Amniotic stem cell (primary cell): ENCODE measurements at regions not wholly inside any gene's neighbourhood (a gene's known extent, or its start where the extent isn't known, plus 50 kb on each side); places are given as distances from the start of the nearest gene placed in this dataset.
"Not testable (repeated sequence)": the region's sequence is repeated elsewhere in the genome, so short reads cannot be mapped to it uniquely, and the experiment has no call there.

ENCODE experiments used
- DNase-seq: peaks from one replicate; lab custom pipeline; 2025; lab: John Stamatoyannopoulos, UW

DNA sequence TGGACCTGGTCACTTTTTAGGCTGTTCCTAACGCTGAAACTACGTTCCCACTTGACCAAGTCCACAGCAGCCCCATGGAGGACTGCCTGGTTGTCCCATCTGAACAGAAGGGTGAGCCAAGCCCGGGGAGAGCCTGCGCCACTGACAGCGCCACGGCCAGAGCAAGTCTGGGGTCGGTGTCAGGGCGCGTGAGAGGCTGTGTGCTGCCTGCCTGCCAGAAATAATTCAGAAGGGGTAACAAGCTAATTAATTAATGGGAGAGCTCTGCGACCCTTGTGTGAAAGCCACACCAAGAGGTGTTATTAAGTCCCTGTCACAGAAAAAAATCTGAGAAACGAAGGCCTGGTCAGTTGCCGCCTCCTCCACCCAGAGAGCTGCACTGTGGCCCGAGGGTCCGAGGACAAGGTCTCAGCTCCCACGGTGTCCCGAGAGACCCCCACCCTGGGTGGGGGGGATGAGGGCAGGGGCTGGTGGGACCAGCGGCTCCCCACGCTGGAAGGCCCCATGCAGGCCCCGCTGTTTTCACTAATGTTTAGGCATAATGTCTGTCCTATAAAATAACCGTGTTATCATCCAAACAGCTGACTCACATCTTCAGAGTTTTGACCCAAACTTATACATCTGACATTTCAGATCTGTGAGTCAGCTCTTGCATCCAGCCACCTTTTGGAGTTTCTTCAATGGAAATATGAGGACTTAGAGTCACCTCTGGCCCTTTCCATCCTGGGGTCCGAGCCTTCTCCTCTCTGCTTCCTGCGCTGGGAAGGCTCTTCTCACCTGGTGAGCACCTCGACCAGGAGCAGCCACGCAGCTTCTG is 58.5 kb downstream of the DLL1 start:
- no peak for DNase-seq

DNA sequence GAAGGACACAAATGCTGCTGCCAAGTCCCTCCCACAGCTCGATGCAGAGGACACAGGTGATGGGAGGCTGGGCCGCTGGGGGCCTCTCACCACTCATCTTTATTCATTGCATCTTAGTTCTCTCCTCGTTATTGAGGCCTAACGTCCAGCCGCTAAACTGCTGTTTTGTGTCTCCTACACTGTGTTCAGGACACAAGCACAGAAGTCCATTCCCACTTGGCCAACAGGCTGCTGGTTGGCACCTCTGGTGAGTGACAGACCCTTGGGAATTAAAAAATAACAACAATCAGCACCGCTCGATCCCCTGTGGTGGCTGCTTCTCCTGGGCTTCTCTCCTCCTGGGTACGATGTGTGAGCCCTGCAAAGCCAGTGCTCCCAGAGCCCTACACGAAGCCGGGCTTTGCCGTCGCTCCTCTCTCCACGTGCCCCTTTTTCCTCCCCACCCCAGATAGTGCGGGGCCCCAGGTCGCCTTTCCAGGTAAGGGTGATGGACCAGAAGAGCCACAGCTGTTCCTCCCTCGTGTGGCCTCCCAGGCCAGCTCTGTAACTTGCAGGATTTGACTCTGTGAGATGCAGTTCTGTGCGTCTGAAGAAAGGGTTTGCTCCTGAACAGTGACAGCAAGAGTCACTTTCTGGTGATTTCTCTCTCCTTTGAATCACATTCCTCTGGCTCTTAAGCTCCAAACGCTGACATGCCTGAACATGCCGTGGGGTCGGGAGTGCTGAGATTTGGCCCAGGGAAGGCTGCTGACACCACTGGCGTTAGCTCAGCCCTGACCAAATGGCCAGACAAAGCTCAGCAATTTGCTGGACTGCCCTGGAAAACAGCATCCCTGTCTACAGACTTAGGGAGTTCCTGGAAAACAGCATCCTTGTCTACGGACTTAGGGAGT is 59.3 kb downstream of the DLL1 start:
- no peak for DNase-seq

DNA sequence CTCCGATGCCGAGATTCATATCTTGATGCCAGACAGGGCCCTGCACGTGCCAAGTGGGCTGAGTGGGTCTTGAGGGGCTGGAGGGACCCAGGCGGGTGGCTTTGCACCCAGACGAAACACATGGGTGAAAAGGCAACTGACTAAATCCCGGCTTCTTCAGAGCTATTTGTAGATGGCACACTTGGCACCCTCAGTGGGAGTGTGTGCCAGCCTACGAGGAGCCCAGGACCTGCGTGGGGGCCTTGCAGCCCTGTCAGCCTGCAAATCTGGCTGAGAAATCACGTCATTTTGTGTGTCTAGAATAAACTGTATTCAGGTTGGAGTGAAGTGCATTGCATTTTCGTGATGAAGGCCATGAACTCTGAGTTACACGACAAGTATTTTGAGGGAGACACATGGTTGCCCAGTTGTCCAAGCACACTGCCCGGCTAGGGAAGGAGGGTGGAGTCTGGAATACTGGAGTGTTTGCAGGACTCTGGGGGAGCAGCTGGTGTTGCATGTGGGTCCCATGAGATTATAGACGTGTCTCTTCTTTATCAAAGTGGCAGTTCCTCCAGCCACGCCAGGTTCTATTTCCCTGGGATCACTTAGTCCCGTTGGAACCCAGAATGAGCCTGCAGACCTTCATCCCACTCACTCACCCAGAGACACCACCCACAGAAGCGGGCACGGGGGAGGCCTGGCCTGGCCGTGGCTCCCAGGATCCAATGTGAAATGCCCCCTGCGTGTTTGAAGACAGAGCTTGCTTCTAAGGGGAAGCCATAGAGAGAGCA is 60.2 kb downstream of the DLL1 start:
- no peak for DNase-seq

DNA sequence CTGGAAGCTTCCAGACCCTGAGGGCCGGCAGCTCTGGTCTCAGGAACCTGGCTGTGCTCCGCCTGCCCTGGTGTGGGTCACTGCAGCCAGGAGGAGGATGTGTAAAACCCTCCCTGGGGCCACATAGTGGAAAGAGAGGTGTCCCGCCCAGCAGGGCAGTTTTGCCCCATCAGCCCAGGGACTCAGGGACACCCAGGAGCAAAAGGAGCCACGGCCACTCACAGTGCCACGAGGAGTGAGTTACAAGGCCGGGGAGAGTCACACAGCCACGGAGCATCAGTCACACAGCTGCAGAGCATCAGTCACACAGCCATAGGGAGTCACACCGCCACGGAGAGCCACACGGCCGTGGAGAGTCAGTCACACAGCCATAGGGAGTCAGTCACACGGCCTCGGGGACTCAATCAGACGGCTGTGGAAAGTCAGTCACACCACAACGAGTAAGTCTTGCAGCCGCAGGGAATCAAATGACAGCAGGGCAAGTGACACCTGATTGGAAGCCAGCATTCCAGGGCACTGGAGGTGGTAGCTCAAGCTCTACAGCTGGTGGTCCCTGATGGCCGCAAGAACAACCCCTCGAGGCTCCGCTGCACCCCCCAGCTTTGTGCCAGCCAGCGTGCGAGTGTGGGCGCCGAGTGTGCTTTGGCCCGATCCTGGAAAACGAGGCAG is 60.9 kb downstream of the DLL1 start:
- DNase-seq, result no peak

DNA sequence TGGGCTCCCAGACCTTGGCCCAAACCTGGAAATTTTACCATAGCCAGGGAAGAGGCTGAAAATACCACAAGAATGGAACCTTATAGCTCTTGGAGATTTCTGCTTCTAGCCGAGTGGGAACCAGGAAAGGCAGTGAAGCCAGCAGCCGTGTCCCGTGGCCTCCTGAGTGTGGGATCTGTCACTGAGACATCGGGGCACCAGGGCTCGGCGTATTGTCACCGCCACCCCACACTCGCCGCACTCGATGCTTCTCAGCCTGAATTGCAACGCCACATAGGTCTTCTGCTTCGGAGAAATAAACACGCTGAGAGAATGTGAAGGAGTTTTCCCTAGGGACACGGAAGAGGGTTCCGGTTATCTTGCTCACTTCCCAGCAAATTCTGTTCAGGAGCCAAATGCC is 61.5 kb downstream of the DLL1 start:
- DNase-seq, result no peak

DNA sequence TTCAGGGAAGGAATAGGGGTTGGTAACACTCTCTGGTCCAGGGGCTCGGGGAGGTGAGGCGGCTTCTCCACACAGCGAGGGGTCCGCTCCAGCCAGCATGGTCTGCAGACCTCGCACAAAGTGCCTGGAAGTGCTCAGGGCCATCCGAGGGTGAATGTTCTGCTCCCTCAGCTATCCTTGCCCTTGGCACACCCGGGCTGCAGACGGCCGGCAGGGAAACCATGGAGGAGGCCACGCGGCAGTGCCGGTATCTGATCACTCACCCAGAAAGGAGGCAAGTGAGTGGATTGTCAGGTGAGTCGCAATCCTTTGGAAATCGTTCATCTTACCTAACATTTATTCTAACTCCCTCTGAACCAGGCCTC is 62.0 kb downstream of the DLL1 start:
- no peak for DNase-seq

DNA sequence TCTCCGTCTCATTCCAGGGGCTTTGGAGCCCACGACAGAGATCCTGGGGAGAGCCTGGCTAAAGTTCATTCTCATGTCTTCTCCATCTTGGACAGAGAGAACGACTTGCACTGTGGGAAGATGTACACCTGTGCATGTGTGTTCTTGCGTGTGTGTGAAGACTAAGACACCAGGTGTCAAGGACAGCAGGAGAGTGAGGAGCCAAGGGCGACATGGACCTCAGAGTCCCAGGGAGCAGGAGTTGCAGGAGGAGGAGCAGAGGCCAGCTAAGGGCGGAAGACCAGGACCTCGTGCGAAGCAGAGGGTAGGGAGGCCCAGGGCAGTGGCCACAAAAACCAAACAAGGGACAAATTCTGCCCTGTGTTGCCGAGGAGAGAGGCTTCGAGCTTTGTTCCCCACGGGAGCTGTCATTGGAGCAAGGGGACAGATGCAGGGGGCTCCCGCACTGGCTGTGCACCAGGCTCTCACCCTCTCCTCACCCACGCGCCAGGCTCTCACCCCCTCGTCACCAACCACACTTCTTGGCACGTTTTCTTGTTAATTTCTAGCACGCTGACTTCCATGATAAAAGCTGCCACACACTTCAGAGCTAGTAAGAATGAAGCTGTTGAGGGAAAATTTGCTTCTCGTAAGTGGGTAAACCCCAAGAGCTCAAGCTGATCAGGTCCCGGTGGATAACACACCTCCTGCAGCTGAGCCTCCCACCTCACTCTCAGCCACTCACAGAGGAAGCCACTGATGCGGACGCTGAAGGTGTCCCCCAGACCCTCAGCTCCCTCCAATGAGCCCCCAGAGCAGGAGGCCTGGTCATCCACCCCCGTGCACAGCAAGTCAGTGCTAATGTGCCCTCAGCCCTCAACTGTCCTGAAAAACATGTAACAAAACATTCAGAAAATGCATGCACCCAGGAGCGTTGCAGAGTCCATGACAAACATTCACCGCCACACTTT is 62.6 kb downstream of the DLL1 start:
- DNase-seq, result no peak

DNA sequence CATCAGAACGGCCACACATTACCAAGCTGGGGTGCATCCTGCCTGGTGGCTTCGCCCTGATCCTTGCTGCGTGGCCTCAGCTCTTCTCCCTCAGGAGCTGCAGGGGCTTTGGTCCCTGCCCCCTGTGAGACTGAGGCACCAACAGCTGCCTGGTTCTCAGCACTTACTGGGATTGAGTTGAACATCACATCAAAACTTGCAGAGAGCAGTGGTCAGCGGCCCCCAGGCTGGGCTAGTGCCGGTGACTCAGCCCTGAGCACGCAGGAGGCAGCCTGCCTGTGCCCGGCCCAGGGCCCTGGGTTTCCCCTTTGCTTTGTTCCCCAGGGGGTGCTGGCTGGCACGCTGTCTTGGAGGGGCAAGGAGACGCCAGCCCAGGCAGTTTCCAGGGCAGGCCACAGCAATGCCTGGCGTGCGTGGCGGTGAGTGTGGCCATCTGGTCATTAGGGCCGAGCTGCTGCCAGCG is 63.3 kb downstream of the DLL1 start:
- DNase-seq, result no peak

DNA sequence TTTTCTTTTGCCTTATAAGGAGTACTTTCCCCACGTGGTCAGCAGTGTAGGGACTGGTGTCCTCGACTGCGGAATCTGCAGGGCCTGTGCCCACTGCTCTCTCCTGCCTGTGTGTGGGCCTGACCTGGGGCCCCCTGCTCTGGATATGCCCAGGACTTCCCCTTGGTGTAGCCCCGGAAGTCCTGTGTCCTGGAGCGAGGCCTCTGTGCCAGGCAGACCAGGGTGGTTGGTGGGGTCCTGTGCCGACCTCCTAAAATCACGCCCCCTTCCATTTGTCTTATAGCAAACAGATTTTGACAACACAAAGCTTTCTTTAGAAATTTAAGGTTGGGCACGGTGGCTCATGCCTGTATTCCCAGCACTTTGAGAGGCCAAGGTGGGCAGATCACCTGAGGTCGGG is 64.2 kb downstream of the DLL1 start:
- DNase-seq, result no peak

DNA sequence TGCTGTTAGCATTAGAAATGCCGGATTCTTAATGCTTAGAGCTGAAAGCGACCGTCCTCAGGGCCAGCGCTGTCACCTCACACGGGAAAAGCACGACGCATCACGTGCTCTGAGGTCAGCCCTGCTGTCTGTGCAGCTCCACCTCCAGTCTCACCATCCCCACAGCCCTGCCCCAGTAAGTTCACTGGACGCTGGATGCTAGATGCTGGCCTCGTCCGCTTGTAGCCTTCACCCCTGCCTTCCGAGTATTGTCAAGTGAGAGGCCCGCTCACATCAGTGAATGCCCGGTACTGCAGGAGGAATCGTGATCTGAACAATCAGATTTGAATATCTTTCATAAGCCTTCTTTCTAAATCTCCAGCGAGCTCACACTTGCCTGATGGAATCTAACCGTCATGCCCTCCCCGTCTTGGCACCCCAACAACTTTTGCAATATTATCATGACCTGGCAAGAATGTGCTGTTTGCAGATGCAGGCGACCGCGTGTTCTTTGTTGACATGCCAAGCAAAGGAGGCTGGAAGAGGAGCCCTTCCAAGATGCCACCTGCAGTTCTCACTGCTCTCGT is 64.9 kb downstream of the DLL1 start:
- DNase-seq, result no peak

DNA sequence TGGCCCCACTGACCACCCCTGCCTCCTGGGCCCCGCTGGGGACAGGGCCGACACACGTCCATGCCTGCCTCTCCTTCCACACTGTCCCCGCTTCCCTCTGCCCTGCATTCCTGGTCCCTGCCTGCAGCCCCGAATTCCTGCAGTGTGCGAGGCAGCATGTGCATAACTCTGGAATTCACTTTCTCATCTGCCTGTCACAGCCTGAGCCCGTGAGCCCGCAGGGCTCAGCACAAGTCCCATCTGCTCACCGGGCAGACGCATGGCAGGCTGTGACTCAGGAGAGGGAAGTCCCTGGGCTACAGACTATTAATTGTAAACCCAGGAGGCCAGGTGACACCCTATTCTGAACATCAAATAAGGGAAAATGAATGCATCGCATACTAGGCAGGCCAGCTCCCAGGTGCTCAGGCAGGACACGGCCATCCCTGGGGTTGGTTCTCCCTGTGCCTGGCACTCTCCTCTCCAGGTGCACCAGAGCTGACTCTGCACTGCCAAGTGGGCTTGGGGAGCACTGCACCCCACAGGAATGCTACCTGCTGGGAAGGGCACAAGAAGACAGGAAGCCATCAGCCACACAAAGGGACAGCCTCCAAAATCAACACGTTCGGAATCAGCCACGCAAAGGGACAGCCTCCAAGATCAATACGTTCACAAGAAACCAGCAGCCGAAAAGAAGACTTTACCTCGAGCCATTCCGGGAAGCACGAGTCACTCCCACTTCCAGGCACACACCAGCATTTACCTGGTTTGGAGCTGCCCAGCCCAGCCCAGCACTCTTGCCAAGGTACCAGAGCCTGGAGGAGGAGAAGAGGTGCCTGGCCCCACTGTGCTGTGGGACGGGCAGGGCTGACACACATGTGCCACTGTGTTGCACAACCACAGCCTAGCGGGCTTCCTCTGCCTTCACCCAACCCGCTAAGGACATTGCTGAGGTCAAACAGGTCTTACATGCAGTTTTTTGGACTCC is 65.9 kb downstream of the DLL1 start:
- DNase-seq, result no peak

DNA sequence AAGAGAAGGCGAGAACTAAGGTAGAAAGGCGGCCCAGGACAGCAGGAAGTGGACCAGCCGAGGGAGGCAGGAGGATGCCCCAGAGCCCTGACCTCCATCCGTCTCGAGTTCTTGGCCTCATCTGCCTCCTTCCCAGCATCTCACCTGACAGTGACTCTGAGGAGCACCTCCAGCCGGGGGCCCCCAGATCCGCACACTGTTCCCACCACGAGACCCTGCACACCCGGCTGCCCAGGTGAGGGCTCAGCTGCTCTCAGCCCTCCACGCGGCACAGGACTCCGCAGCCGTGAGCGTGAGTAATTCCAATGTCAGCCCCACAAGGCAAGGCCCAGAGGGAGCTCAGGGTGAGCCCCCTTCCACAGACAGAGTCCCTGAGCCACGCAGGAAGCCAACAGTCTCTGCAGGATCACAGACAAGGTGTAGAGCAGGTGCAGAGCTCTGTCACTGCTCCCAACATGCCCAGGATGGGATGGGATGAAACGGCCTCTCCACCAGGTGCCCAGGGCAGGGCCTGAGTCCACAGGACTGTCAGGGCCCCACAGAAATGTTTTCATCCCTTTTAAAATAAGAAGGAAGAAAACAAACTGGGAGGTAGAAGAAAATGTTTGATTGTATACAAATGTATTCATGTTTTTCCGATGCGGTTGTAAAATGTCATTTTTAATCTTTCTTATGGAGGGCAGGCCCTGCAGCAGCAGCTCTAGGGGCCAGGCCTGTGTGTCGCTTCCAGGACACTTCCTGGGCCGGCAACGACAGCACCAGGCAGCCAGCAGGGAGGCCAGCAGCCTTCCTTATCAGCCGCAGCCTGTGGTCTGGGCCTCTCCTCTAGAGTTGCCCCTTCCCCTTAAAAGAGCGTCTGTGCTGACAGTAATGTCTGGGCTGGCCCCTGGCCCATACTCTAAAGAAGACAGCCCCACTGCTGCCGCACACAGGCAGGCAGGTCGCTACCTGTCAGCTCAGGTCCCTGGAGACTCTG is 66.9 kb downstream of the DLL1 start:
- DNase-seq, result no peak

DNA sequence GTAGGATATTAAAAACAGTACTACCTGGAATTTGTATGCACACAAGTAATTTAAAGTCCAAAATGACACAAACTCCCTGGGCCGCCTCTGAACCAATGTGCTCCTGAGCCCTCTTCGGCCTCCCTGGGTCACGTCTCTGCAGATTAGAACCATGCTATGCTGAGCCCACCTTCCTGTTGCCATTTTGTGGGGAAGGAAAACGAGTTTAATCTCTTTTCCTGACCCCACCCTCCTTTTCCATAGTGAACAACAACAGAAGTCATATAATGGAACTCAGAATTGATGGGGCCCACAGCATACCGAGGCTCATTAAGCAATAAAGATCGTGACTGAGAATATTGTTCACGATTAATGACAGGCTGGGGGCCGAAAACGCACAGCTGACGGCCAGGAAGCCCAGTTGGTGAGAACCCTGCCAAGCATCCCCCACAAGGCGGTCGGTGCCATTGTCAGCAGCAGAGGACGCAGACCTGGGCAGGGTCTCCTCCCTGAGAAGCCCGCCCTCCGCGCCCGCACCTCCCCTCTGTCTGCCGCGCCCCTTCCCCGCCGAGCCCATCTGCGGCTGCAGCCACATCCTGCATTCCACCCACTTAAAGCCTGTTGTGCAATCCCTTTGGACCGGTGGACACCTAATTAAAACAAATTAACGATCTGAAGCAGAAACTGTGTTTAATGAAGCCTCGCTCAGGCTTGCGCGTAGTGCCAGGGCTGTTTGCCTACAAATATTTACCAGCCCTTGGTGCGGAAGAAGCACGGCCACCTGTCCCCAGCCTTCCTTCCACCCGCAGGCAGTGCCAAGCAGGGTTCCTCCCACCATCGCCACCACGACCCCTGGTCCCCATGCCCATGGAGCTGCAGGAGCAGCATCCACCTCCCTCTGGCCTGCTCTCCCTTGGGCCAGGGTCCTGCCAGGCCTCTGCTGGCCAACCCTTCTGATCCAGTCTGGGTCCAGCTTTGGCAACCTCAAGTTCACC is 68.1 kb downstream of the DLL1 start:
- no peak for DNase-seq

DNA sequence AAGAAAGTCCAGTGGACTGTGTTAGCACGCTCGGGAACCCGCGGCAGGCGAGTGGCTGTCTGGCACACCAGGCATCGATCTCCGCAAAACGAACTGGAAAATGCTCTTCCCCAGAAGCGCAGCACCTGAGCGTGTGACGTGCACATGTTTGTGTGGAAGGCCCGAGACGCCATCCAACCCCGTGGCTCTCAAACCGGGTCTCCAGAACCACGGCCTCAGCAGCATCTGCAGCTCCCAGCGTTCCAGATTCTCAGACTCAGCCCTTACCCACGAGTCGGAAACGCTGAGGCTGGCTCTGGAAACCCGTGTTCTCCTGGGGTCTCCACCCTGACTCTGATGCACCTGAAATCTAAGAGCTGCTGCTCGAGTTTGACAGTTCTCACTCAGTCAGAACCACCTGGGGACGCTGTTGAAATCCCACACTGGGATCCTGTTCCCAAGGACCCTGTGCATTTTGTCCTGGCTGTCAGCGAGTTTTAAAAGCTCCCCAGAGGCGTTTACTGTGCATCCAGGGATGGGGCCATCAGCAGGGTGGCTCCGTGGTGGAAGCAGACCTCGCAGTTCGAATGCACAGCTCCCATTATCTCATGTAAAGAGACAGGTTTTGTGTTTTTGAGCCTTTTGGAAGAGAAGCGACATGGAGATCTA is 69.0 kb downstream of the DLL1 start:
- DNase-seq, result no peak

DNA sequence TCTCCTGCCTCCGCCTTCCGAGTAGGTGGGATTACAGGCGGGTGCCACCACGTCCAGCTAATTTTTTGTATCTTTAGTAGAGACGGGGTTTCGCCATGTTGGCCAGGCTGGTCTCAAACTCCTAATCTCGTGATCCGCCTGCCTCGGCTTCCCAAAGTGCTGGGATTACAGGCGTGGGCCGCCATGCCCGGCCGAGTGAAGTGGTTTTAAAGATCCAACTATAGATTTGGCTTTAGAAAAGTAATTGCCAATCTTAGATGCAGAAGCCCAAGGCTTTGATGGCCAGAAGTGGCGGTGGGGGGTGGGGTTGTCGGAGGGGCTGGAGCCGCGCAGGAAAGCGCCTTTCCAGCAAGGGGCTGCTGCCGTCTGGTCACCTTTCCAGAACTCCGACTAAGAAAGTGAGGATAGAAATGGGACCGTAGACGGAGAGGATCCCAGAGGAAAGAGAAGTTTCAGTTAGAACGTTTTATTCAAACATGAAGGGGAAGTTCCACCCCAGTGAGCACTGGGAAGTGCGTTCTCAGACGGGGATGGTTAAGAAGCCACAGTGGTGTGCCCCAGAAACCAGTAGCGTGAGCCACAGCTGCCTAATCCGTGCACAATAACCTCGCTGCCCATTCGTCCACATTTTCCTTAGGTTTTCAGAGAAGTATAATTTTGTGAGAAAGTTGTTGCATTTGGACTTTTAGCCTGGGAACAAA is 69.7 kb downstream of the DLL1 start:
- DNase-seq, result no peak

DNA sequence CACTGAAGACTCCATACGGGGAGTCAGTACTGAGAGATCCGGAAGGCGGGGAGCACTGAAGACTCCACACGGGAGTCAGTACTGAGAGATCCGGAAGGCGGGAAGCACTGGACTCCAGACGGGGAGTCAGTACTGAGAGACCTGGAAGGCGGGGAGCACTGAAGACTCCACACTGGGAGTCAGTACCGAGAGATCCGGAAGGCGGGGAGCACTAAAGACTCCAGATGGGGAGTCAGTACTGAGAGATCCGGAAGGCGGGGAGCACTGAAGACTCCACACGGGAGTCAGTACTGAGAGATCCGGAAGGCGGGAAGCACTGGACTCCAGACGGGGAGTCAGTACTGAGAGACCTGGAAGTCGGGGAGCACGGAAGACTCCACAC is 77.2 kb downstream of the DLL1 start:
- not testable (repeated sequence) for DNase-seq
